HFFc6 (cell line): ENCODE measurements at regions not wholly inside any gene's neighbourhood (a gene's known extent, or its start where the extent isn't known, plus 50 kb on each side); places are given as distances from the start of the nearest gene placed in this dataset.
A peak's percentile ranks its signal among the peaks of the same experiment; 100 is the strongest.

ENCODE experiments used
- DNase-seq: peaks from one replicate; pipeline ENCODE4 v3.0.0-alpha.2; 2018
- H3K27ac Mint-ChIP-seq: 2 replicates; pipeline ENCODE4 v1.8.0; 2020; ENCODE audit warnings: mild to moderate bottlenecking, mixed read lengths
- H3K27me3 Mint-ChIP-seq: 2 replicates; pipeline ENCODE4 v1.8.0; 2021; ENCODE audit warnings: mild to moderate bottlenecking, moderate library complexity, mixed read lengths; ENCODE audit not compliant: insufficient read depth
- H3K36me3 Mint-ChIP-seq: 2 replicates; pipeline ENCODE4 v1.8.0; 2021; ENCODE audit warnings: low read depth, mixed read lengths
- H3K4me1 Mint-ChIP-seq: 2 replicates; pipeline ENCODE4 v1.8.0; 2020; ENCODE audit warnings: low read depth, mixed read lengths
- H3K4me3 Mint-ChIP-seq: 2 replicates; pipeline ENCODE4 v1.8.0; 2020; ENCODE audit warnings: mild to moderate bottlenecking, moderate library complexity, mixed read lengths
- H3K9me3 Mint-ChIP-seq: 2 replicates; pipeline ENCODE4 v1.8.0; 2020; ENCODE audit warnings: mild to moderate bottlenecking, mixed read lengths
- TF ChIP-seq, protein P1 (sequence below): fragments of 200-600 bp; sonication (generic); IDR thresholded peaks from 2 replicates; pipeline ENCODE4 v1.5.0; 2021; ENCODE audit warnings: antibody characterized with exemption, mild to moderate bottlenecking

GRCh38 chr17:69717819-69718218 is 303.3 kb downstream of the MAP2K6 start:
- Mint-ChIP-seq H3K4me3 (no peak overlapping the region), H3K9me3 (no peaks in the 10 kb centered on the region), H3K27ac (no peak overlapping the region; the same call in 1 of the 2 replicates), H3K36me3 (no peaks in the 10 kb centered on the region), H3K4me1 (peaks cover 35% of the 10 kb centered on the region), H3K27me3 (peaks cover 2% of the 10 kb centered on the region; the same call in 1 of the 2 replicates)
- DNase-seq, result no peak
- TF ChIP-seq, protein P1, sequence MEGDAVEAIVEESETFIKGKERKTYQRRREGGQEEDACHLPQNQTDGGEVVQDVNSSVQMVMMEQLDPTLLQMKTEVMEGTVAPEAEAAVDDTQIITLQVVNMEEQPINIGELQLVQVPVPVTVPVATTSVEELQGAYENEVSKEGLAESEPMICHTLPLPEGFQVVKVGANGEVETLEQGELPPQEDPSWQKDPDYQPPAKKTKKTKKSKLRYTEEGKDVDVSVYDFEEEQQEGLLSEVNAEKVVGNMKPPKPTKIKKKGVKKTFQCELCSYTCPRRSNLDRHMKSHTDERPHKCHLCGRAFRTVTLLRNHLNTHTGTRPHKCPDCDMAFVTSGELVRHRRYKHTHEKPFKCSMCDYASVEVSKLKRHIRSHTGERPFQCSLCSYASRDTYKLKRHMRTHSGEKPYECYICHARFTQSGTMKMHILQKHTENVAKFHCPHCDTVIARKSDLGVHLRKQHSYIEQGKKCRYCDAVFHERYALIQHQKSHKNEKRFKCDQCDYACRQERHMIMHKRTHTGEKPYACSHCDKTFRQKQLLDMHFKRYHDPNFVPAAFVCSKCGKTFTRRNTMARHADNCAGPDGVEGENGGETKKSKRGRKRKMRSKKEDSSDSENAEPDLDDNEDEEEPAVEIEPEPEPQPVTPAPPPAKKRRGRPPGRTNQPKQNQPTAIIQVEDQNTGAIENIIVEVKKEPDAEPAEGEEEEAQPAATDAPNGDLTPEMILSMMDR, result no peak

- H3K4me1 Mint-ChIP-seq, result peaks cover 45% of the 10 kb centered on the region
- no peak overlapping the region for H3K4me3 Mint-ChIP-seq
- H3K9me3 Mint-ChIP-seq, result no peaks in the 10 kb centered on the region
- DNase-seq, result no peak
- H3K27ac Mint-ChIP-seq, result no peak overlapping the region
- TF ChIP-seq, protein P1, result no peak
- peaks cover 2% of the 10 kb centered on the region; the same call in 1 of the 2 replicates for H3K27me3 Mint-ChIP-seq
- no peaks in the 10 kb centered on the region for H3K36me3 Mint-ChIP-seq
Observed at GRCh38 chr17:69719474-69720048, 305.1 kb downstream of the MAP2K6 start.

DNA sequence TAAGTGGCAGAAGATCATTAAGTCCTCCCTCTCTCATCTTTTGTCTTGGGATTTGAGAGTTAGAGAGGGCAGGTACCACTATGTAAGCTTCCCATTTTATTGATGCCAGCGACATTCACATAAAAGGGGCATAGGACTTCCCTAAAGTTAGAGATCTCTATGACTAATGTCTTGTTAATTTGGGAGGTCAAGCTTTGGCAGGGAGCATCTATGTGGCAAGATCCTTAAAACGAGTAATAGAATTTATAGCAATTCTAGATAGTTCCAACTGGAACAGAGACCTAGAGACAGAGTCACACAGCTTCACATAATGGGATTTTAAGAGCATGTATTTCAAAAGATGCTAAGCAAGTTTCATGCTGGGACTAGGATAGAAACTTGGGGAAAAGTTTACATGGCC is 308.0 kb downstream of the MAP2K6 start:
- H3K4me1 Mint-ChIP-seq, result peaks cover 33% of the 10 kb centered on the region
- H3K9me3 Mint-ChIP-seq, result no peaks in the 10 kb centered on the region
- H3K36me3 Mint-ChIP-seq, result no peaks in the 10 kb centered on the region
- H3K27me3 Mint-ChIP-seq, result peaks cover 2% of the 10 kb centered on the region
- no peak for DNase-seq
- no peak overlapping the region for H3K4me3 Mint-ChIP-seq
- H3K27ac Mint-ChIP-seq, result no peak overlapping the region
- TF ChIP-seq, protein P1, result no peak

DNA sequence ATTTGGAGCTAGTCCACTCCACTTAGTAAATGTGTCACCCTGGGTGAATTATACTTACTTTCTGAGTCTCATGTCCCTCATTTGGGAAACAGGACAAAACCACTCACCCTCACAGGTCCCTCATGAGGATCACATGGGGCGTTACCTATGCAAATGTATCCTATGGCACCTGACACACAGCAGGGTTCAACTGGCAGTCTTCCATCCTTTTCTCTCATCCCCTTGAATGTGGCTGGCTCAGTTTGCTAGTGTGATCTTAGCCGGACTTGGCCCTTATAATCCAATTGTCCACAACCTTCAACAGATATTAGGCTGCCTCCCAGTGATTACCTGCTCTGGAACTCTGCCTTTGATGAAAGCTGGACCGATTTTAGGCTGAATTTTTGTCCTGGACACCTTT is 308.8 kb downstream of the MAP2K6 start:
- TF ChIP-seq, protein P1, result no peak
- no peaks in the 10 kb centered on the region for H3K36me3 Mint-ChIP-seq
- no peaks in the 10 kb centered on the region for H3K9me3 Mint-ChIP-seq
- no peak overlapping the region for H3K4me3 Mint-ChIP-seq
- H3K27ac Mint-ChIP-seq, result no peak overlapping the region
- H3K27me3 Mint-ChIP-seq, result peaks cover 2% of the 10 kb centered on the region
- no peak for DNase-seq
- peaks cover 30% of the 10 kb centered on the region for H3K4me1 Mint-ChIP-seq

DNA sequence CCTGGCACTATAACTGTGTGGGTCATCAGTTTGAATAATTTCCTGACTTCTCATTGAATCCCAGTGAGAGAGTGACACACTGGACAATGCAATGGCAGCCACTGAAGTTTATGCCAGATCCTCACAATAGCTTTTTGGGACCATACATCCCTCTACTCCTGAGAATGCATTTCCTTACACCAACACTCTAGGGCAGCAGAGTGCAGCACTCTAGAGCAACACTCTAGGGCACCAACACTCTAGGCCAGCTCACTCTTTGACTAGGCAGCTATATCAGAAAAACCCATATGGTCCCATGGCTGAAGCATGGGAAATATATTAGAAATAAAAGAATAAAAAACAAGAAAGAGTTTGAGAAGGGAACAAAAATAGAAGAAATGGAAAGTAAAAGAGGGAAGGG is 309.2 kb downstream of the MAP2K6 start:
- H3K4me3 Mint-ChIP-seq, result no peak overlapping the region
- no peaks in the 10 kb centered on the region for H3K36me3 Mint-ChIP-seq
- H3K4me1 Mint-ChIP-seq, result peaks cover 34% of the 10 kb centered on the region
- no peak for DNase-seq
- H3K27ac Mint-ChIP-seq, result no peak overlapping the region
- no peaks in the 10 kb centered on the region for H3K9me3 Mint-ChIP-seq
- peaks cover 2% of the 10 kb centered on the region for H3K27me3 Mint-ChIP-seq
- TF ChIP-seq, protein P1, result peak; percentile 36; the same call in 1 of the 2 replicates

DNA sequence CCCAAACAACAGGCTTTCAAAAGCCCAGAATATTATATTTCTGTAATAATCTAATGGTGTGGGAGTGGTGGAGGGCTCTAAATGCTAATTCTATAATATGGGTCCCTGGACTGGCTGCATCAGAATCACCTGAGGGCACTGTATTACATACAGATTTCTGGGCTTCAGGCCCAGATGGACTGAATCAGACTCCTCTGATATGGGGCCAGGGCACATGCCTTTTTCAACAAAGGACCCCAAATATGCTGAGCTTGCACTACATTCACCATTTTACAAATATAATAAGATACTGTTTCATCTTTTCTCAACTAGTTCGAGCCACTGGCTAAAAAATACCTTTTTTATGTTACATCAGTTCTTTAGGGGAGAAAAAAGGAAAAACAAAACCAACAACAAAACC is 309.7 kb downstream of the MAP2K6 start:
- H3K27ac Mint-ChIP-seq, result no peak overlapping the region
- no peaks in the 10 kb centered on the region for H3K36me3 Mint-ChIP-seq
- H3K9me3 Mint-ChIP-seq, result no peaks in the 10 kb centered on the region
- H3K4me1 Mint-ChIP-seq, result peaks cover 39% of the 10 kb centered on the region
- DNase-seq, result no peak
- TF ChIP-seq, protein P1, result no peak
- H3K27me3 Mint-ChIP-seq, result peaks cover 2% of the 10 kb centered on the region
- no peak overlapping the region for H3K4me3 Mint-ChIP-seq
